PC-9 (cell line): ENCODE measurements at regions not wholly inside any gene's neighbourhood (a gene's known extent, or its start where the extent isn't known, plus 50 kb on each side); places are given as distances from the start of the nearest gene placed in this dataset.

Experiments
- CTCF ChIP-seq: fragments of 200-600 bp; sonication (generic); conservative IDR thresholded peaks from 2 replicates; pipeline ENCODE4 v1.6.1; 2017; ENCODE audit warnings: mixed run types, antibody characterized with exemption, mild to moderate bottlenecking, moderate library complexity
- EZH2 ChIP-seq: fragments of 200-600 bp; sonication (generic); IDR thresholded peaks from 2 replicates; pipeline ENCODE4 v1.8.0; 2017; ENCODE audit warnings: antibody characterized with exemption, low read depth

- TF ChIP-seq CTCF (no peak), EZH2 (no peak)
These were observed 123.1 kb upstream of the VRK1 start for GRCh38 chr14:96674121-96674520.
